PC-9 (cell line): ENCODE measurements at regions not wholly inside any gene's neighbourhood (a gene's known extent, or its start where the extent isn't known, plus 50 kb on each side); places are given as distances from the start of the nearest gene placed in this dataset.

Source experiments
- EZH2 ChIP-seq: fragments of 200-600 bp; sonication (generic); IDR thresholded peaks from 2 replicates; pipeline ENCODE4 v1.8.0; 2017; ENCODE audit warnings: antibody characterized with exemption, low read depth
- TF ChIP-seq, protein P1 (sequence below): fragments of 200-600 bp; sonication (generic); conservative IDR thresholded peaks from 2 replicates; pipeline ENCODE4 v1.6.1; 2017; ENCODE audit warnings: mixed run types, antibody characterized with exemption, mild to moderate bottlenecking, moderate library complexity

DNA sequence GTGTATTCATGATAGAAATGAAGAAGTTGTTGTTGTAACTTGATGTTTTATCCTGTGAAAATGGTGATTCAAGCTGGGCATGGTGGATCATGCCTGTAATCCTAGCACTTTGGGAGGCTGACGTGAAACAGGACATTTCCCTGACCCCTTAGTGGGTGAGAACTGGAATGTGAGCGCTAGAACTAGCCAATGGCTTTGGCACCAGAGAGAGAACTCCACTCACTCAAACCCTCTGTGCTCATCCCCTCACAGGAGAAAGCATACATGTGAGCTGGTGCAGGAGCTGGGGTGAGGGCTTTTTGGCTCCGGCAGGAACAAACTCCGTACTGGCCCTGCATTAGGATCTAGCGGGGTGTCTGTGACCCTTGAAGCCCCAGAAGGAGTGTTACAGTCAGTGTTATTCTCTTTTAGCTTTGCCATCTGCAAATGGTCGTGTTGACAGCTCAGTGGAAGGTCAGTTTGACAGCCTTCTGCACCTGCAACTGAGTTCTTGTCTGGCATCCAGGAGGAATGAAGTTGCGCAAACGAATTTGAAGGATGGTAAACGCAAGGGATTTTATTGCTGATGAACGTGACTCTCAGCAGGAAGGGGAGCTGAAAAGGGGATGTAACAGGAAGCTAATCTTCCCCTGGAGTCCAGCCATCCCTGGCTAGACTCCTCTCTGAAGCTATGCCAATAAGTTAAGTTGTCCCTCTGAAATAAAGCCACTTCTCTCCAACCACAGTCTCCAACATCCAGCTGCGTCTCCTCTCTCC is 1016.6 kb upstream of the CADM2 start:
- TF ChIP-seq, protein P1, sequence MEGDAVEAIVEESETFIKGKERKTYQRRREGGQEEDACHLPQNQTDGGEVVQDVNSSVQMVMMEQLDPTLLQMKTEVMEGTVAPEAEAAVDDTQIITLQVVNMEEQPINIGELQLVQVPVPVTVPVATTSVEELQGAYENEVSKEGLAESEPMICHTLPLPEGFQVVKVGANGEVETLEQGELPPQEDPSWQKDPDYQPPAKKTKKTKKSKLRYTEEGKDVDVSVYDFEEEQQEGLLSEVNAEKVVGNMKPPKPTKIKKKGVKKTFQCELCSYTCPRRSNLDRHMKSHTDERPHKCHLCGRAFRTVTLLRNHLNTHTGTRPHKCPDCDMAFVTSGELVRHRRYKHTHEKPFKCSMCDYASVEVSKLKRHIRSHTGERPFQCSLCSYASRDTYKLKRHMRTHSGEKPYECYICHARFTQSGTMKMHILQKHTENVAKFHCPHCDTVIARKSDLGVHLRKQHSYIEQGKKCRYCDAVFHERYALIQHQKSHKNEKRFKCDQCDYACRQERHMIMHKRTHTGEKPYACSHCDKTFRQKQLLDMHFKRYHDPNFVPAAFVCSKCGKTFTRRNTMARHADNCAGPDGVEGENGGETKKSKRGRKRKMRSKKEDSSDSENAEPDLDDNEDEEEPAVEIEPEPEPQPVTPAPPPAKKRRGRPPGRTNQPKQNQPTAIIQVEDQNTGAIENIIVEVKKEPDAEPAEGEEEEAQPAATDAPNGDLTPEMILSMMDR: no peak
- TF ChIP-seq EZH2: no peak
